HG02798 (cell line): ENCODE measurements at regions not wholly inside any gene's neighbourhood (a gene's known extent, or its start where the extent isn't known, plus 50 kb on each side); places are given as distances from the start of the nearest gene placed in this dataset.
A peak's percentile ranks its signal among the peaks of the same experiment; 100 is the strongest.

Experiments used
- ATAC-seq: cut with Tn5 transposase; IDR thresholded peaks from one replicate; pipeline ENCODE4 v1.9.1; 2021; ENCODE audit warnings: mild to moderate bottlenecking; ENCODE audit not compliant: unreplicated experiment, poor library complexity

DNA sequence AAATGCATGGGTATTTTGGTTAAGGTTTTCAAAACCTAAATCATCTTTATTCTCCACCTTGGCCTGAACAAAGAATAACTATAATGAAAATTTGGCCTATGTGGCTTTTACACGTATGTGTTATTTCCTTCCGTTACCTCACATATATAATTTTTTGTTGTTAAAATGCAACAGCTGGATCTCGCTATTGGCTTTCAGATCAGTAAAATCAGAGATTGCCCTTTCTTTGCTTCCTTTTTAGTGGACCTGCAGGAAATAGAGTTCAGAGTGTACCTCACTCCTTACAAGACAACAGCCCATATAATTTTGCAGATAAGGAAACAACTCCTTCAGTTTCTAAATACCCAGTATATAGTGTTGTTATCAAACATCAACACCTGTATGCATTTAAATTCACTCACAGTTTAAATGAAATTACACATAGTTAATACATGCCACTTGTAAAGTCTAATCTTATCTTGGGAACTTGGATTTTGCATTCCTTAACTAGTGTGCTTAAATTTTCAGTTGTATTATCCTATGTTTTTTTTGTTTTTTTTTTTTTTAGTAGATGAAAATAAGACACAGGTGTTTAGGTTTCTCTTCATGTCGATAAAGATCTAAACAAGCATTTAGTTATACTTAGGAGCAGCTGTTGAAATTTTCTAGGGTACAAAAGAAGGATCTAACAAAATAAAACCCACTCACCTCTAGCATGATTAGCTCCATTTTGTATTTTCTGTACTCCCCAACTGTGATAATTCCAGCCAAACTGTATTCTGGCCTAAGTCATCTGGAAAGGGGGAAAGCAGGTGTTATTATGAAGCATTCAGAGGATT, 96.2 kb upstream of the SPRY1 start:
- no peak for ATAC-seq

DNA sequence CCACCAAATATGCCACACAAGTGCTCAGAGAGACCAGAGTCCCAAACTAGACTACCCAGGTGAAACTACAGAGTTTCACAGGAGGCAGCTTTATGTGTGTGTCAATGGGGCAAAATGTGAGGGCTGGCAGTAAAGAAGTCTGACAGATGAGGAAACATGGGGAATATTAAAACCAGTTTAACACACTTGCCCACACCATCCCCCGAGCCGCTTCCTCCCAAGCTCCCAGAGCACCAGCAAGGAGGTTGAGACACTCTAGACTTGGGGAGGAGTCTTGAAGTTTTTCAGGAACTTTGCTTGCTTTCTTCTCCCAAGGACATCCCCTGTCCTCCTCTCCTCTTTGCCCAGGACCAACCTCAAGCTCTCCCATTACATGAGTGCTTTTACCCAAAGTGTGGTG, 94.7 kb upstream of the SPRY1 start:
- no peak for ATAC-seq

DNA sequence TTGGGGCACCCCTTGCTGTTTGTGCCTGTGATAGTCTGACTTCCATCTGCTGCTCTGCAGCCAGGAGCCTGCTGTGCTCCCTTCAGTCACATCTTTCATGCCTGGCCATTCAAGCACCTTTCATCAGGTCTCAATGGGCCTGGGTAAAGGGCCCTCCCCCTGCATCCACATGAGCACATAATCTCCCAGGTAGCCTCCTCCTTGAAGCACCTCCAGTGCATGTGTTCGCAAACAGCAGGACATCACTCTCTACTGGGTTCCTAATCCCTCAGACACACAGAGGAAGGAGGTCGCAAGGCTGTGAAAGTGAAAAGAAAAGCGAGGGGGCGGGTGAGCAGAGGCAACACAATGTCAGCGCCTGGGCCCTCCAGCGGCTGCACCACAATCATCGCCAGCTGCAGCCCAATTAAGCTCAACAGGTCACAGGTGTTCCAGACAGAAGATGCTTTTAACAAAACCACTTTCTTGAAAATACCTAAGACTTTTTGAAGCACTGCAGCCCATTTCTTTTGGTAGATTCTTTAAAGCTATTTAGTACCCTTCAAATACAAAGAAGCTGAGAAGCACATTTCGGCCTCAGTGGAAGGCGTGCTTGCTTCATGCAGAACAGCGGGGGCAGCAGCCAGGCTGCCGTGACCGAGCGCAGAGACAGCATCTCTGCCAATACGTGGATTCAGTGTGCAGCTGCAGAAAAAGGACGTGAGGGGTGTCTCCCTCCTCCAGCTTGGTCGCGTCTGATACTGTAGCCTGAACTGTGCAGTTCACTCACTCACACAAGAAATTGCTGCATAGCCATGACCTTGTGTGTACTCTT, 92.2 kb upstream of the SPRY1 start:
- ATAC-seq: peak; percentile 75

DNA sequence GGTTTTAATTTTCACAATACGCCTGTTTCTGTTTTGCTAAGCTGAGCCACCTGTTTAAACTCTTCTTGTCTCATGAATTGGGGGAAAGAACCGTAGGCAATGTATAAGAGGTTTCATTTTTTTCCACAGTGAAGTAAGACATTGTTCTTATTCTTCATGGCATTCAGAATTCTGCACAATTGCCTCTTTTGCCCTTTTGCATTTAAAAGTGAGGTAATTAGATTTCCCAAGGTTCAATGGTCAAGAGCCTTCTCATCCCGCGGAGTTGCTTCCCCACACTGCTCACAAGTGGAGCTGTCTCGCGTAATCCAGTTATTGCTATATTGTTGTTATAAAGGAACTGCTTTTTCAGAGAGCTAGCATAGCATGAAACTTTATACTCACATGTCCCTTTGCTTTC, 90.9 kb upstream of the SPRY1 start:
- ATAC-seq: no peak

DNA sequence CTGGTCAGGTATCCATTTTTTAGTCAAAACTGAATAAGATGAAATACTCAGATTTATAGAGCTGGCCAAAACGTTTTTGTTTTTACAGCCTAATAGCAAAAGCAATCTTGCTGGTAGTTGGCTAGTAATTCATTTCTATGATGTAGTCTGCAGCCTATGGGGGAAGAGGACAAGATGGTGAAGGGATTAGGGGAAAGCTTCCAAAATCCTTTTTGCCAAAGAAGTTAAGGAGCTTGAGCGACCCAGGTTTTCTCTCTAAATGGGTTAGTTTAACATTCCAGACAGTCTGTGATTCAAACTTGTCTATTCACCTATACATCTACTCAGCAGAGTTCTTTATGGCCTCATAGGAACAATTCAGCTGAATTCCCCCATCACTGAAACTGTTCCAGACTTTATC, 89.8 kb upstream of the SPRY1 start:
- ATAC-seq: no peak

DNA sequence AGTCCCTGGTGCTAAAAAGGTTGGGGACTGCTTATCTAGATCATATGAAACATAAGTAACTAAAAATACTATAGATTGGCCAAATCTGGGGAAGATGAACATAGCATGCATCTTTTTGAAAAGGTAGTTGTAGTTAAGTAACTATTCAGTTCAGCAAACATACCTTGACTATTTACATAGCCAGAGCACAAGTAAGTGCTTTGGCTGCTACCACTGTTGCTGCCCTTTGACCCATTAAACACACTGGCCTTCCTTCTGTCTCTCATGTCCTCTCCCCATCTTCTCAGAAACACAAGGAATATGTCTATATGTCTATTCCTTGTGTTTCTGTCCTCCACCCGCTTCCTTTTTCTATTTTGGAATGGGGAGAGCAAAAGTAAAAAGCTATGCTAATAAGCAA, 87.9 kb upstream of the SPRY1 start:
- ATAC-seq: no peak

DNA sequence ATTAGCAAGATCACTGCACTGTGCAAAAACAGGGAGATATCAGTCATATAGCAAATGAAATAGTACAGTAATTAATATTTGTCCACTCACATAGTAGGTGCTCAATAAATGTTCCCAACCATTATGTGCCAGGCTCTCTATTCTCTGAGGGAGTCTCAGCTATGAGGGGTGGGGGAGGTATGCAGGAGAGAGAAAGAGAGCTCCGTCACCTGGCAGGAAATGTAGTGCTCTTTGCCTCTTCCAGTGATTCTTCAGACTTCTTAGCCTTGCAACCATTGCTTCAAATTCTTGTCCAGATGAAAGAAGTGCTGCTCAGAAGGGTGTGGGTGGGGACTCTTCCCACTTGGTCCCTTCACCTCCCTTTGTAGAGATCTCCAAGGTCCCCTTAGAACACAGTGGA, 84.5 kb upstream of the SPRY1 start:
- no peak for ATAC-seq

DNA sequence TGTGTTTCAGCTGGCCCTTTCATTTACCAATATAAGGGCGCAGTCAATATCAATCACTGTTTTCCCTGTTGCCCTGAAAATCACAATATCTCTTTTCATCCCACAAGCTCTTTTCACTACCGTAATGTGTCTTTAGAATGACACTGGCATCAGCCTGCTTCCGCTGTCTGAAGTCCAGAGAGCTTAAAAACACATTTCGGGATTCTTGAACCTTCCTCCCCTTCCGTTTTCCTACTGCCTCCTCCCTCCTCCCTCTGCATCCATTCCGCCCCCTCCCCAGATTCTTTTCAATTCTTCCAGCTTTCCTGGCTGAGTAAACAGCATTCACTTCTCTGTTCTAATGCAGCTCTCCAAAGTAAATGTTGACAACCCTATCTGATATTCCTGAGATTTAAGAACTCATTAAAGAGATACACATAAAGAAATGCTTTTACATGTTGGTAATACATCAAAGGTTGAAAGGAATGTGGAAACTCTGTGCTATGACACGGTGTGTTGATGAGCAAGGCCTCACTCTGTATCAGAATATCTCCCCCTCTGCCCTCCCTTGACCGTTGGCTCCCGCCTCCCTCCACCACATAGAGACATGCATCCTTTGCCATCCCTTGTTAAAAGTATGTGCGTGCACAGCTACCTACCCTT, 83.5 kb upstream of the SPRY1 start:
- ATAC-seq: no peak

DNA sequence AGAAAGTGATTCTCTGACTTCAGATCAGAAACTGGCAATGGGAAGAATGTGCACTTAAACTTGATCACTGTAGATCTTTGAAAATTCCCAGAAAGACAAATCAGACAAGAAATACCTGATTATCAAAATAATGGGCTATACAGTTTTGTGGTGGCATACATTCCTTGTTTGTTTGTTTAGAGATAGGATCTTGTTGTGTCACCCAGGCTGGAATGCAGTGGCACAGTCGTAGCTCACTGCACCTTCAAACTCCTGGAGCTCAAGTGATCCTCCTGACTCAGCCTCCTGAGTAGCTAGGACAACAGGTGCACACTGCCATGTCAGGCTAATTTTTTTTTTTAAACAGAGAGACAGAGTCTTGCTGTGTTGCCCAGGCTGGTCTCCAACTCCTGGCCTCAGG, 81.0 kb upstream of the SPRY1 start:
- no peak for ATAC-seq

DNA sequence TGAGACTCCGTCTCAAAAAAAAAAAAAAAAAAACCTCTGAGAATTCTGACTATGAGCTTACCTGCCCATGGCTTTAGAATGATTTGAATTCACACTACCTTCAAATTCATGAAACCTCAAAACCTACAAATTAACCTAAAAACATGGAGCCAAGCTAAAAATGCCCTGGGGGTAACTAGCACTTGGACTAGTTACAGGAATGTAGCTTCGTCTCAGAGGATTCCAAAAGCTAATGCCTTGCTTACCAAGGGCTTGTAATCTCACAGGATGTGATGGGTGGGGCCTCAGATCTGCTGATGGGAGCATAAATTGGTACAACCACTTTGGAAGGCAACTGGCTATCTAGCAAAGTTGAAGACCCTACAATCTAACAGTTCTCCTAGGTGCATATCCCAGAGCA, 79.4 kb upstream of the SPRY1 start:
- ATAC-seq: no peak

DNA sequence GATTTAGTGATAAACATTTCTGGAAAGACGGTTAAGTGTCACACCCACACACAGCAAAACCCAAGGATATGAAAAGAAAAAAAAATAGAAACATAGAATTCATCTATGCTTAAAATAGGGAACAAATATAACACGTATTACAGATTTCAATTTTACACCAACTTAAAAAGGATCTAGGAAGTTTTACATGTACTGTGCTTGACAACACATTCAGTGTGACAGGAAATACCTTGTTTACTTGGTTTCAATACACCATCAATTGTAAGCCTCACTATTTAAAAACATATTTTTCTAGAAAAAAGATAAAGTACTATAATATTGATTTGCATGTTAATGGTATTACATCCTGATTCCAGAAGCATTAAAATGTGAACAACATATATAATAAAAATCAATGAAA, 77.0 kb upstream of the SPRY1 start:
- peak; percentile 36 for ATAC-seq

DNA sequence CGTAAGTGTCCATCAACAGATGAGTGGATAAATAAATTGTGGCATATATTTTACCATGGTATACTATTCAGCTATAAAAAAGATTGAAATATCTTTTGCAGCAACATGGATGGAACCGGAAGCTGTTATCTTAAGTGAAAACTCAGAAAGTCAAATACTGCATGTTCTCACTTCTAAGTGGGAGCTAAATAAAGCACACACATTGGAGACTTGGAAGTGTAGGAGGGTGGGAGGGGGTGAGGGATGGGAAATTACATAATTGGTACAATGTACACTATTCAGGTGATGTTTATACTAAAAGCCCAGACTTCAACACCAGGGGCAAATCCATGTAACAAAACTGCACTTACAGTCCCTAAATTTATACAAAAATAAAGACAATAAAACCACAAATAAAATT, 72.6 kb upstream of the SPRY1 start:
- ATAC-seq: no peak

DNA sequence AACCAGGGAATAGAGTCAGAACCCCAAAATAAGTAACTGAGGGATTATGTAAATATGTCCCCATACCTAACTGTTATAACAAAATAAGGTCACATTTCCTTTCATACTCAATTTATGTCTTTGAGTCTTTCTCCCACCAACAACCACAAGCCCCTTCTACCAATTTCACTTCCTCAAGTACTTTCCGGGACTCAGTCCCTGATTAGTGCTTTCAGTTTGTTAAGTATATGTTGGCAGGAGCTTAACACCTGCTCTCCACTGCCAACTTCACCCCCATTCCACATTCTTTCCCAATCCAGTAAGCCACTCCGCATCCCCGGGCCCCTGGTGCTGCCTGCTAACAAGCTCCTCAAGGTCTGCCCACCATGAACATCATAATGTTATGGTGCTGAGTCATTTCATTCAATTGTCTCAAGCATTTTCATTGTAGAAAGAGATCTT, 71.3 kb upstream of the SPRY1 start:
- peak; percentile 98 for ATAC-seq

DNA sequence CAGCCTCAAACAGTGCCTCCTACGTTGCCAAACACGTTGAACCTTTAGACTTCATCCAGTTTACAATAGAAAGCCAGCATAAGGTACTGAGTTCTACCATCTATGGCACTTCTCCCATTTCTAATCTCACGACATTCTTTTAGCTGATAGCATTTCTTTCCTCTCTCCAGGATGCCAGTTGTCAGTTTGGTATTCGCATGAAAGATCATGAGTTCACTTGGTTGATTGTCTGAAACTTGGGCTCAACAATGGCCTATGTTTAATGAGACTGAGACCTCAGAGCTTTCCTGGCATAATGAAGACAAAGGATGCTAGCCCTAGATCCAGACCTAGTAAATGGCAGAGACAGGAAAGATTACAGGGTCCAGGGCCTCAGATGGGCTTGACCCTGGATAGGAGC, 69.2 kb upstream of the SPRY1 start:
- no peak for ATAC-seq

DNA sequence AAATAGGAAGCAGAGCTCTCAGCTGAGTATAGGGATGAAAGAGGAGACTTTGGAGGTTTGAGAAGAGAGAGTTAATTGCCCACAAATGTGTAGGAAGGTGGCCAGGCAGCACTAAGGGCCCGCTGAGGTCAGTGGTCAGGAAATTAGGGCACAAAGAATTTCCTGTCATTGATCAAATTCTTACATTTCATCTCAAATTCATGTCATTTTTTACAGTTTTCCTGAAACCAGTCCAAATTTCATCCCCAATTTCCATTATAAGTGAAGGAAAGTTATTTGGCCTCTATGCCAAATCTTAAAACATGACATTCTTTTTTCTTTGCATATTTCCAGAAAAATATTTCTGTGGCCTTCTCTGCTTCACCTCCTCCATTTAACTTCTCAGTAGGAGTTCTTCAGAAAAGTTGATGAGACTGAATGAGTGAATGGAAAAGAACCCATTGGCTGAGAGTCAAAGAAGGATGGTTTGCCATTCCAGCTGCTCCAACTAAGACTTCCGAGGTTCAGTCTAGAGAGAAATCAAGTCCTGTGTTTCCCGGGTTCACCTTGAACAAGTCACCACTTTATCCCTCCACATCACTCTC, 68.7 kb upstream of the SPRY1 start:
- ATAC-seq: no peak

DNA sequence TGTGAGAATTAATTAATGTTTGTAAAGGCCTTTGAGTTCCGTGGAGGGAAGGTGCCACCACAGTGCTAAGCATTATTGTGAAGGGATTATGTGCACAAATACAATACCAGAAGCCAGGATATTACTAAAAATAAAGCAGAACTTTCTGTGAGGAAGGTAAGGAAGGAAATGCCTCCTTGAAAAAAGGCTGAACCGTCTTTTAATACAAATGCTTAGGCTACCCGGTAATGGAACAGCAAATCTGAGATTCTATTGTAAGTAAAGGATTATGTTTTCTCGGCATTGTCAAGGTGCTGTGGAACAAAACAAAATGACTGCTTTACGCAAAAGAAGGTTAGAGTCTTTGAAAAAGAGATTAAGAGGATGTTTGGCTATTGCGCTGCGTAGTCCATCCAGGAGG, 57.9 kb upstream of the SPRY1 start:
- ATAC-seq: no peak

DNA sequence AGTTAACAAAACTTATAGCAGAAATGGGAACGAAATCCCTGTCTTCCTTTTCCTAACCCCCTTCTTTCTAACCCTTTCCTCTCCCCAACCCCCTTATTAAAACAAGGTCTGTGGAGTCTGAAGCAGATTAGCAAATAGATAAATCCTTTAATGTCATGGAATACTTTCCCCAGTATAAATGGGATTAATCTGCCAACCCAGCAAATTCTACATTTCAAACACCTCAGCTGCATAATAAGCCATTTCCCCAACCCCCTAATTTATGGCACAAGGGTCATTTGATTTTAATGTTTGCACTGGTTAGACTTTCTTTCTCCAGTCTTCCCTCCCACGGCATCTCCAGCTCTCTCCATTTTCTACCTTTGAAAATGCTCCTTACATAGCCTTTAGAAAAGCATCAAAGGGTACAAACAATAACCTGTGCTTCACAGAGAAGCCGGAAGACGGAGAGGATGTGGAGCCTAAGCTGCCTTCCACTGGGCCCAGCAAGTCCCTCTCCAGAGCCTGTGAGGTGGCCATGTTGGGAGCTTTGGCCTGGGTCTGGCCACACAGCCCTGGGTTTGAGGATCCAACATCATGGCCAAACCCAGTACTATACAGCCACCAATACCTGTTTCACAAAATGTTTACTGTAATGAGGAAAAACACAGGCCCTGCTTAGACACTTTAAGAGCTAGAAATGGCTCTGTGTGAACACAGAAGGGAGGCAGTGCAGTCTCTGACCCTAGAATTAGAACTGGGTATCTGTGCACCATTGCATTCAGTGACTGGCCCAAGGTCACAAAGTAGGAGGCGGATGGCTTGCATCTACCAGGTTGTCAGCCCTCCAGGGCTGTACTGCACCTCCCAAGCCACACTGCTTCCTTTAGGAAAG, 56.9 kb upstream of the SPRY1 start:
- no peak for ATAC-seq

DNA sequence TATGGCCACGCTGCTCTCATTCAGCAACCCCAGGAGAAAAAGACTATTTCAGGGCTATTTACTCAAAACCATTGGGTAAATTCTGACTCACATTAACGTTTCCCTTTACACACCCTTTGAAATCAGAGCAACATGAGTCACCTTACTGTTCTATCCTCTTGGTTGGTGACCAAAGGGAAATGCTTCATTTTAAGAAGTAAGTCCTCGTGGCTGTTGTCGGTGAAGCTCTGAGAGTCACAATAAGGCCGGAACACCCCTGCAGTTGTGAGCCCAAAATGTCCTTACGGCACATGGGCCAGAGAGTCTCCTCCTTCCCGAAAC, 56.3 kb upstream of the SPRY1 start:
- no peak for ATAC-seq

DNA sequence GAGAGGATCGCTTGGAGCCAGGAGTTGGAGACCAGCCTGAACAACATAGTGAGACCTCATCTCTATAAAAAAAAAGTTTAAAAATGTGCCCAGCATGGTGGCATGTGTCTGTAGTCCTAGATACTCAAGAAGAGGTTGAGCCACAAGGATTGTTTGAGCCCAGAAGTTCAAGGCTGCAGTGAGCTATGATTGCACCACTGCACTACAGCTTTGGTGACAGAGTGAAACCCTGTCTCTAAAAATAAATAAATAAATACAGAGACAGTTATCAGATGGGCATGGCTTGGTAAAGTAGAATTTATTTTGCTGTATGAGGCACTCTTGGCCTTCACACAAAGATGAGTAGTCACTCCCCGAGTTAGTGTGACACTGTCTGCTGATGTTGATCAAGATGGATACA, 54.1 kb upstream of the SPRY1 start:
- ATAC-seq: no peak

DNA sequence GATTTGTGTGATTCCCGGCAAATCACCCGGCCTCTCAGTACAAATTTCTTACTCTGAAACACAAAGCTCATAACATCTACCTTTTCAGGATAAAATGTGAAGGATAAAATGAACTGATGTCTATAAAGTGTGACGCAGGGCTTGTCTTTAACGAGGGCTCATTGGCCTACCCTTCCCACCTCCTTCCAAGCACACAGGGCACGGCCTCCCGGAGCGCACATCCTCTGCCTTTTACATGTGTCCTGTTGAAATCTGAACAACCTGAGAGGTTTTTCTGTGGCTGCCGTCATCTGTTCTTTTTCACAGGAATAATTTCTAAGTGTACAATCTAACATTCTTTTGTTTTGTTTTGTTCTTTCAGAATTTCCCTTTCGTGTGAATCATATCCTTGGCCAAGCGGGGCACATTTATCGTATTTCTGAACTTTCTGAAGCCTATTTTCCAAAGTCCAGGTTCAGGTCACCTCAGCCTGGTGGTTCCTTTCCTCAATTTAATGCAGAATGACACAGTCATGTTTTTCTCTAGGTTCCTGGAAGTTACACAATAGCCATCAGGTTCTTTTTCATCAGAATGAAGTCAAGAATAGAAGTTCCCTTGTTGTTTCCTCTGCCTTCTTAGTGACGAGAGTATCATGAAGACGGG, 53.1 kb upstream of the SPRY1 start:
- no peak for ATAC-seq
